HG02642 (cell line): ENCODE measurements at regions not wholly inside any gene's neighbourhood (a gene's known extent, or its start where the extent isn't known, plus 50 kb on each side); places are given as distances from the start of the nearest gene placed in this dataset.
"Not testable (repeated sequence)": the region's sequence is repeated elsewhere in the genome, so short reads cannot be mapped to it uniquely, and the experiment has no call there.

Source experiments
- ATAC-seq: cut with Tn5 transposase; IDR thresholded peaks from one replicate; pipeline ENCODE4 v1.9.1; 2021; ENCODE audit warnings: mild to moderate bottlenecking; ENCODE audit not compliant: unreplicated experiment, poor library complexity

DNA sequence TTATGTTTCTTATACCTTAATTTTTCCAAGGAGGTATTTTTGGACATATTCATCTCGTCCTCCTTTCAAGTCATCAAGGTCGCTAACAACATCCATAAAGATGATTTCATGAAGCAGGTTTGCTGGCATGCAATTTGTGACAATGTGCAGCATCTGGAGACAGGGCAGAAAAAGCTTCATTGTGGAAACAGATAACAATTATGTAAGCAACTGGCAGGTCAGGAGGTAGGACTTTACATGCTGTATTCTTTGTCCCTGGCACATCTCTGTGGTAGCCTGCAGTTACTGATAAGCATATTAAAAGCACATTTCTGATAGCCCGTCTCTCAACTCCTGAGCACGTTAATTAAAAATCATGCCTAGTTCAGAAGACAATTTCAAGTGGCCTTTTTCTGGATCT is 156.8 kb downstream of the LEPR start:
- ATAC-seq = no peak

DNA sequence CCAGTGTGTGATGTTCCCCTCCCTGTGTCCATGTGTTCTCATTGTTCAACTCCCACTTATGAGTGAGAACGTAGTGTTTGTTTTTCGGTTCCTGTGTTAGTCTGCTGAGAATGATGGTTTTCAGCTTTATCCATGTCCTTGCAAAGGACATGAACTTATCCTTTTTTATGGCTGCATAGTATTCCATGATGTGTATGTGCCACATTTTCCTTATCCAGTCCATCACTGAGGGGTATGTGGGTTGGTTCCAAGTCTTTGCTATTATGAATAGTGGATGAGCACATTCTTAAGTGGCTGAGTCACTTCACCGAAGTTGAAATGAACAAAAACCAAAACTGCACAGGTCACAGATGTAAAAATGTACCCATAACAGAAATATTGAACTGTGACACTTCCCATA is 157.5 kb downstream of the LEPR start:
- ATAC-seq = not testable (repeated sequence)

- ATAC-seq = no peak
Measured at GRCh38 chr1:65581119-65581518, 160.7 kb downstream of the LEPR start.

DNA sequence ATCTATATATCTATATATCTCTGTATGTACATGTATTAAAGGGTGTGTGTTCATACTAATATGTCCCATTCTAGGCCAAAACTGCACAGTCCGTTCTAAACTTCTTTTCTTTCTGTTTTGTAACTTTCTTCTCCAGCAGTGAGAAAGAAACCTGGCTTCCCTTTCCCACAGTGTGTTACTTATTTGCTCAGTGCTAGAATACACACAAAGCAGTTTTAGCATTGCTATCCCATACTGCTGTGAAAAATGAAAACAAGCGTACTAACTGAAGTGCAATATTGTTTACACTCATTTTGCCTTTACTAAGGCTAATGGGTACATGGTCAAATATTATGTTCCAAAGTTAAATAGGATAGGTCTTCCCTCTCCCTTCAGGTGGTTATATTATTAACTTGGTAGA is 163.9 kb downstream of the LEPR start:
- no peak for ATAC-seq

GRCh38 chr1:65590279-65590678 is 169.8 kb downstream of the LEPR start:
- ATAC-seq = no peak

GRCh38 chr1:65593516-65593915 is 173.0 kb downstream of the LEPR start:
- no peak for ATAC-seq

- ATAC-seq = no peak
Measured at GRCh38 chr1:65595724-65596123, 175.3 kb downstream of the LEPR start.

DNA sequence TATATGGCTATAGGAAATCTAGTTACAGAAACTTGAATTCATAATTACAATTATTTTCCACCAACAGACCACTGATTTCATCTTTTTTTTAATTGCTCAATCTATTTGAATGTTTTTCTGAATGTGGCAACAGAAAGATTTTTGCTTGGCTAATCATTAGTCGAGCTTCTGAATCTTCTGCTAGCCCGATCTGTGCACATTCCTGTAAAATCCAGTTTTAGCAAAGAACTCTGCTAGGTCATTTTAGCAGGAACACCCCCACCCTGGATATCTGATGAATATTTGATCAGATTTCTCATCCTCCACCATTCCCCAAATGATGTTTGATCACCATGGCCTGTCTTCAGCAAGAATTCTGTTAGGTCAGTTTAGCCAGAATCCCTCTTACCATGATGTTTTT is 176.3 kb downstream of the LEPR start:
- no peak for ATAC-seq

DNA sequence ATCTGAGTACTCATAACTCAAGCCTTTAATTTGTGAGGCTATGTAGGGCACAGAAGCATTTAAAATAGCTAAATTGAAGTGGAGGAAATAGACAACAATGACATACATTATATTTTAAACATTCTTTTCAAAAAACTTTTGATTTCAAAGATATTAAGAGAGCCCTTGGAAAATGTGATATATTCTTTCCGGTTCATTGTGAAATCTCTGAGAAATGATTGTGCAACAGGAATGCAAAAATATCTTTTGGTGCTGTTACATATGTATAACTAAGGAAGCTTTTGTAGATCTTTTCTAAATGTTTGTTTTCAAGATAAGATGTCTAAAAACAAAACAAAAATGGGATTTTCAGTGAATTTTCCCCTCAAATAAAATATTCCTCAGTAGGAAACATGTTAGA is 185.2 kb downstream of the LEPR start:
- ATAC-seq = no peak

GRCh38 chr1:65606426-65606825 is 186.0 kb downstream of the LEPR start:
- no peak for ATAC-seq

DNA sequence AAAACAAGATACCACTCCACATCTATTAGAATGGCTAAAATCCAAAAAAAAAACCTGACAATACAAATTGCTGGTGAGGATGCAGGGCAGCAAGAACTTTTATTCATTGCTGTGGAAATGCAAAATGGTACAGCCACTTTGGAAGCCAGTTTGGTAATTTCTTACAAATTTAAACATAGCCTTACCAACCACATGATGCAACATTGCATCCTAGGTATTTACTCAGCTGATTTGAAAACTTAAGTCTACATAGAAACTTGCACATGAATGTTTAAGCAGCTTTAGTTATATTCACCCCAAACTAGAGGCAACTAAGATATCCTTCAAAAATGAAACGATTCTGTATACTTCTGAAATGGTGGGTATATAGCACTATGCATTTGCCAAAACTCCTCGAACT is 178.8 kb upstream of the PDE4B start:
- no peak for ATAC-seq

DNA sequence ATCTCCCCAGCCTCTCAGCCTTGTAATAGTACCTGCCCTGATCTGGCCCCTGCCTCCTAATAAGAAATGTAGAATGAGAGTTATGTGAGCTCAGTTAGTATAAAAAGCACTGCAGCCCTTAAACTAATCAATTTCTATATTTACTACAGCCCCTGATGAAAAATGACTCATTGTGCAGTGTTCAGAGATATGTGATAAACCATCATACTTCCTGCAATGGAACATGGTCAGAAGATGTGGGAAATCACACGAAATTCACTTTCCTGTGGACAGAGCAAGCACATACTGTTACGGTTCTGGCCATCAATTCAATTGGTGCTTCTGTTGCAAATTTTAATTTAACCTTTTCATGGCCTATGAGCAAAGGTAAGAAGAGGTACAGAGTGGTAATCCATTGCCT is 176.8 kb upstream of the PDE4B start:
- ATAC-seq = no peak

DNA sequence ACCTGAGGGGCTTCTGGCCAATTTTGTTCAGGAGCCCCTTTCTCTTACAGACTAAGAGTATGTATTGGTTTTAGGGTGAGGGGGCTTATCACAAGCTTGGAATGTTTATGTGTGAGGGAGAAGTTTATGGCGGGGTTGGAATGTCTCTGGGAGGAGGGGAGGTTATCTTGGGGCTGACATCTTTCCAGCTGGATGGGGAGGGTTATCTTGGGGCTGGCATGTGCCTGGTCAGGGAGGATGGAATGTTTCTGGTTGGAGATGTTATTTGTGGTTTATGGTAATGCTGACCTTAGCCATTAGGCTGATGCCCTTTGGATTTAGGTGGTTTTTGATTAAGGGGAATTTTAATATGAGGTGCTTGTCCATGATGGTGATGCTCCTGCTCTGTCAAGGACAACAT is 171.0 kb upstream of the PDE4B start:
- ATAC-seq = not testable (repeated sequence)

DNA sequence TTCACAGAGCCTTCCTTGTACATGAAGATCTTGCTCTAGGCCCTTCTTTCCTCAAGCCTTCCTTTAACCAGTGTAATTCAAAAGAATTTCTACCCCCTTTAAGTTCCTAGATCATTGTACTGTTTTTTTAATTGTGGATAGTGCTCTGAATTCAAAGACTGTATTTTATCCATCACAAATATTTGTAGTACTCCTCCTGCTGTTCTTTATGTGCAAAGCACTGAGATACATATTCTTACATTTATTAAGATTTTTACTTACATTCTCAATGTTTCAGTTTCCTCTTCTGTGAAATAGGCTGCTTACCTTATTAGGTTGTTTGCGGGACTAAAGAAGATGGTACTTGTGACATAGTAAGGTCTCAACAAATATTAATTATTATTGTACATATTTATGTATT is 168.8 kb upstream of the PDE4B start:
- no peak for ATAC-seq

- ATAC-seq = no peak
Measured at GRCh38 chr1:65625528-65625927, 167.2 kb upstream of the PDE4B start.

GRCh38 chr1:65626003-65626402 is 166.7 kb upstream of the PDE4B start:
- ATAC-seq = no peak

DNA sequence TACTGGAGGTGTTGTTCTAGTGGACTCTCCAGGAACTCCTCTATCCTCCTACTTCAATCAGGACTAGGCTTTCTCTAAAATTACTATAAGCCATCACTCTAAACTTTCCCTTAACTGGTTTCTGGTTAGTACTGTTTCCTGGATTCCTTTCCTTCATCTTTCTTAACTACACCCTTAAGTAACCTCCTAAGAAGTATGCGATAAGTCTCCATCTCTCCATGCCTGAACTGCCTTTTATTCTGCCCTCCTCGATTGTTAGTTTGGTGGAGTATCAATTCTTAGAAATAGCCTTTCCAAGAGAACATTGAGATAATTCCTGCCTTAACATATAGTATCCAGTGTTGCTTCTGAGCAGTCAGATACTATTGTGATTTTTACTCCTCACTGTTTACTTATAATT is 162.9 kb upstream of the PDE4B start:
- no peak for ATAC-seq

DNA sequence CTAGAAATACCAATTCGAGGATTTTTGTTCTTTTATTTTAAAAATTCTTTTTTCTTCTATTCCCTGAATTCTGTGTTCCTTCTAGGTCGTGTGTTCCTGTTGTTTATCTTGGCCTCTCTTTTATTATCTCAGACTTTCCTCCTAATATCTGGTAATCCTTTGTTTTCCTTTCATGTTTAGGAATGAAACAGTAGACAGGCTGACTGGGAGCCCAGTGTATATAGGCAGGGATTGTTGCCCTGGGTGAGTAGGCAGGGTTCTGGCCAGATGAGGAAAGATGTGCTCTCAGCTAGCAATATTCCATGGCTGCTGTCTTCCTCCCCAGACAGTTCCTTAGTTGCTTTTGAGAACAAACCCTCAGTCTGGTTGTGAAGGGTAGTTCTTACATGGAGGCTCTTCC is 161.8 kb upstream of the PDE4B start:
- ATAC-seq = no peak

DNA sequence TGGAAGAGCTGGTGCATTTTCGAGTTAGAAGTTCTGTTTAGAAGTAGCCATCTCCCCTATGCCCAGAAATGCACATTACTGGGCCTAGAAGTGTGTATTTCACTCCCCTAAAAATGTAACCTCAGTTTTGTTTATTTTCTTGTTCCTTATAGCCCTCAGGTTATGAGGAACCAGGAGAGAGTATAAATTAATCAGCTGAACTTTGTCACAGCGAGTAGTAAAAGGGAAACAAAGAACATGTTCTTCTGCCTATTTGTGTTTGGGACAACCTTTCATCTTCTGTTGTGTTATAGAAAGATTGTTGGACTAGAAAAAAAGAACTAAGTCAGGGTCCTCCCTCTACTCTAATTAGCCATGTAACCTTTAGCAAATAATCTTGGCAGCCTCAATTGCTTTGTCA is 160.5 kb upstream of the PDE4B start:
- ATAC-seq = no peak

- no peak for ATAC-seq
Measured at GRCh38 chr1:65640046-65640445, 152.6 kb upstream of the PDE4B start.

- not testable (repeated sequence) for ATAC-seq
Measured at GRCh38 chr1:65649185-65649584, 143.5 kb upstream of the PDE4B start.

- ATAC-seq = no peak
Measured at GRCh38 chr1:65650682-65651081, 142.0 kb upstream of the PDE4B start.

DNA sequence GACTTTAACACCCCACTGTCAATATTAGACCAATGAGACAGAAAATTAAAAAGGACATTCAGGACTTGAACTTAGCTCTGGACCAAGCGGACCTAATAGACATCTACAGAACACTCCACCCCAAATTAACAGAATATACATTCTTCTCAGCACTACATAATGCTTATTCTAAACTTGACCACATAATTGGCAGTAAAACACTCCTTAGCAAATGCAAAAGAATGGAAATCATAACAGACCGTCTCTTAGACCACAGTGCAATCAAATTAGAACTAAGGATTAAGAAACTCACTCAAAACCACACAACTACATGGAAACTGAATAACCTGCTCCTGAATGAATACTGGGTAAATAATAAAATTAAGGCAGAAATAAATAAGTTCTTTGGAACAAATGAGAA is 138.2 kb upstream of the PDE4B start:
- not testable (repeated sequence) for ATAC-seq
